B cell (primary cell): ENCODE measurements at regions not wholly inside any gene's neighbourhood (a gene's known extent, or its start where the extent isn't known, plus 50 kb on each side); places are given as distances from the start of the nearest gene placed in this dataset.

ENCODE experiments used
- CTCF ChIP-seq: fragments of 200-600 bp; IDR thresholded peaks from one replicate; pipeline ENCODE4 v1.8.0; 2022; ENCODE audit warnings: antibody characterized with exemption, mild to moderate bottlenecking
- EZH2 ChIP-seq: IDR thresholded peaks from 2 replicates; pipeline ENCODE4 v1.6.1; 2012; ENCODE audit warnings: borderline replicate concordance, low read depth, mild to moderate bottlenecking, moderate library complexity, low read length; ENCODE audit not compliant: insufficient read depth, poor library complexity, severe bottlenecking

DNA sequence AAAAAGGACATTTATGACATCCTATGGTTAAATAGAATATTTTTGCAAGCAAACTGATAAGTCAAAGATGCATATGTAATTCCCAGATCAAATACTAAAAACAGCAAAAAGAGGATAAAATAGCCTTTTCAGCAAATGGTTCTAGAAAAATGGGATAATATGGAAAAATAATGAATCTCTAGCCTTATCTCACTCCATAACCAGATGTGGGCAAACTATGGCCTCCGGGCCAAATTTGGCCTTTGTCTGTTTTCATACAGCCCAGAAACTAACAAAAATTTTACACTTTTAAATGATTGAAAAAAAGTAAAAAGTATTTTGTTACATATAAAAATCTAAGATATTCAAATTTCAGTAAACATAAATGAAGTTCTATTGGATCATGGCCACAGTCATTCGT, 215.4 kb upstream of the PRSS1 start:
- TF ChIP-seq CTCF (no peak), EZH2 (no peak)
